HEK293T (cell line): ENCODE measurements at regions not wholly inside any gene's neighbourhood (a gene's known extent, or its start where the extent isn't known, plus 50 kb on each side); places are given as distances from the start of the nearest gene placed in this dataset.

Source experiments
- FOXM1 ChIP-seq: fragments of 450-650 bp; IDR thresholded peaks from 2 replicates; pipeline ENCODE4 v1.6.1; 2017; ENCODE audit warnings: mild to moderate bottlenecking, borderline replicate concordance
- L3MBTL2 ChIP-seq: fragments of 450-650 bp; conservative IDR thresholded peaks from 2 replicates; pipeline ENCODE4 v1.6.1; 2016; ENCODE audit warnings: mild to moderate bottlenecking
- LEF1 ChIP-seq: fragments of 450-650 bp; IDR thresholded peaks from 2 replicates; pipeline ENCODE4 v1.6.1; 2017; ENCODE audit warnings: mild to moderate bottlenecking, borderline replicate concordance
- NFRKB ChIP-seq: fragments of 450-650 bp; IDR thresholded peaks from 2 replicates; pipeline ENCODE4 v1.6.1; 2016; ENCODE audit warnings: mild to moderate bottlenecking, moderate library complexity
- SP1 ChIP-seq: fragments of 450-650 bp; IDR thresholded peaks from 2 replicates; pipeline ENCODE4 v1.6.1; 2017
- SUZ12 ChIP-seq: fragments of 450-650 bp; IDR thresholded peaks from 2 replicates; pipeline ENCODE4 v1.6.1; 2016; ENCODE audit warnings: mild to moderate bottlenecking
- ZNF384 ChIP-seq: fragments of 450-650 bp; IDR thresholded peaks from 2 replicates; pipeline ENCODE4 v1.6.1; 2016
- TF ChIP-seq, protein P1 (sequence below): fragments of 450-650 bp; IDR thresholded peaks from 2 replicates; pipeline ENCODE4 v1.6.1; 2016

DNA sequence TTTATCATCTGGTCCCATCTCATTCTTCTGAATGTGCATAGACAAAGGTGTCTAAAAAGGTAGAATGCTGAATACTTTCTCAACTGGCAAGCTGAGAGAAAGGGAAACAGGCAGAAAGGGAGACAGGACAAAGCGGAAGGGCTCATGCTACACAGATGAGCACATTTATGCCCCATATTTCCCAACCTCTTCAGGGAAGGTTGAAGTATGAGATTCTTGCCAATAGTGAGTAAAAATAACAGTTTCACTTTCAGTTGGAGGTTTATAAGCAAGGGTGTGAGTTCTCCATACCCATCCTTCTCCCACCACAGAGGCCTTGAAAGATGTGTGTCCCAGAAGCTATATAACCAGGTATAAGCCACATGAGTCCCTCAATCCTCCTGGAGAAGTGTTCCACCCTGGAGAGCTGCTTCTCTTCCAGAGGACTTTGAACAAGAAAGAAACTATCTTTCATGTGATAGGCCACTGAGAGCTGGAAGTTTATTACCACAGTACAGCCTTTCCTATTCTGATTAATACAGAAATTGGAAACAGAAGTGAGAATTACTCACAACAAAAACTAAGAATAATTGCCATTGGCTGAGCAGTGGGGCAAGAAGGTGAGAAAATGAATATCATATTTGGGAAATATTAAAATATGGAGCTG is 709.4 kb upstream of the NR2F2 start:
- TF ChIP-seq ZNF384 (no peak), LEF1 (no peak), SP1 (no peak), SUZ12 (no peak), L3MBTL2 (no peak), FOXM1 (no peak), NFRKB (no peak)
- TF ChIP-seq, protein P1, sequence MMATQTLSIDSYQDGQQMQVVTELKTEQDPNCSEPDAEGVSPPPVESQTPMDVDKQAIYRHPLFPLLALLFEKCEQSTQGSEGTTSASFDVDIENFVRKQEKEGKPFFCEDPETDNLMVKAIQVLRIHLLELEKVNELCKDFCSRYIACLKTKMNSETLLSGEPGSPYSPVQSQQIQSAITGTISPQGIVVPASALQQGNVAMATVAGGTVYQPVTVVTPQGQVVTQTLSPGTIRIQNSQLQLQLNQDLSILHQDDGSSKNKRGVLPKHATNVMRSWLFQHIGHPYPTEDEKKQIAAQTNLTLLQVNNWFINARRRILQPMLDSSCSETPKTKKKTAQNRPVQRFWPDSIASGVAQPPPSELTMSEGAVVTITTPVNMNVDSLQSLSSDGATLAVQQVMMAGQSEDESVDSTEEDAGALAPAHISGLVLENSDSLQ = no peak
